Neural progenitor cell (in vitro differentiated cells): ENCODE measurements at regions not wholly inside any gene's neighbourhood (a gene's known extent, or its start where the extent isn't known, plus 50 kb on each side); places are given as distances from the start of the nearest gene placed in this dataset.
A peak's percentile ranks its signal among the peaks of the same experiment; 100 is the strongest.

Experiments
- DNase-seq: peaks from one replicate; pipeline ENCODE4 v3.0.0-alpha.2; 2016; ENCODE audit warnings: low spot score
- H2AFZ ChIP-seq: fragments of 200-600 bp; sonication (generic); replicated peaks from 2 replicates; pipeline ENCODE4 v1.6.1; 2016; ENCODE audit warnings: antibody characterized with exemption
- H3F3A ChIP-seq: fragments of 200-600 bp; sonication (generic); 2 replicates; pipeline ENCODE4 v1.6.1; 2016; ENCODE audit warnings: antibody characterized with exemption, low read depth
- H3K27ac ChIP-seq: fragments of 200-600 bp; sonication (generic); 2 replicates; pipeline ENCODE4 v1.5.1; 2016; ENCODE audit warnings: mild to moderate bottlenecking
- H3K27me3 ChIP-seq: fragments of 200-600 bp; sonication (generic); 2 replicates; pipeline ENCODE4 v1.6.1; 2016; ENCODE audit warnings: mild to moderate bottlenecking, moderate library complexity
- H3K36me3 ChIP-seq: fragments of 200-600 bp; sonication (generic); 2 replicates; pipeline ENCODE4 v1.5.1; 2016
- H3K4me1 ChIP-seq: fragments of 200-600 bp; sonication (generic); 2 replicates; pipeline ENCODE4 v1.6.1; 2016; ENCODE audit warnings: mixed run types
- H3K4me2 ChIP-seq: fragments of 200-600 bp; sonication (generic); 2 replicates; pipeline ENCODE4 v1.6.1; 2016
- H3K4me3 ChIP-seq: fragments of 200-600 bp; sonication (generic); 2 replicates; pipeline ENCODE4 v1.5.1; 2016
- H3K79me2 ChIP-seq: fragments of 200-600 bp; sonication (generic); 2 replicates; pipeline ENCODE4 v1.6.1; 2016; ENCODE audit warnings: low read depth
- H3K9ac ChIP-seq: fragments of 200-600 bp; sonication (generic); 2 replicates; pipeline ENCODE4 v1.6.1; 2016
- H3K9me3 ChIP-seq: fragments of 200-600 bp; sonication (generic); 2 replicates; pipeline ENCODE4 v1.5.1; 2016; ENCODE audit warnings: low read depth
- H4K20me1 ChIP-seq: fragments of 200-600 bp; sonication (generic); 2 replicates; pipeline ENCODE4 v1.6.1; 2016; ENCODE audit warnings: low read depth
- H3K27ac Mint-ChIP-seq: 3 replicates; pipeline ENCODE4 v1.8.0; 2021; ENCODE audit warnings: mixed read lengths
- H3K27me3 Mint-ChIP-seq: 2 replicates; pipeline ENCODE4 v1.8.0; 2022; ENCODE audit warnings: low read depth, mild to moderate bottlenecking, inconsistent platforms, moderate library complexity, mixed read lengths; ENCODE audit not compliant: insufficient read depth
- H3K36me3 Mint-ChIP-seq: 3 replicates; pipeline ENCODE4 v1.8.0; 2021; ENCODE audit warnings: mixed read lengths
- H3K4me1 Mint-ChIP-seq: 3 replicates; pipeline ENCODE4 v1.8.0; 2021; ENCODE audit warnings: mixed read lengths
- H3K4me3 Mint-ChIP-seq: 3 replicates; pipeline ENCODE4 v1.8.0; 2021; ENCODE audit warnings: mild to moderate bottlenecking, moderate library complexity, mixed read lengths
- H3K9me3 Mint-ChIP-seq: 3 replicates; pipeline ENCODE4 v1.8.0; 2020; ENCODE audit warnings: mixed read lengths
- CTCF ChIP-seq: fragments of 200-600 bp; sonication (generic); IDR thresholded peaks from 2 replicates; pipeline ENCODE4 v1.5.1; 2017; ENCODE audit warnings: antibody characterized with exemption, mild to moderate bottlenecking
- EZH2 ChIP-seq: fragments of 200-600 bp; sonication (generic); IDR thresholded peaks from 2 replicates; pipeline ENCODE4 v1.6.1; 2017; ENCODE audit warnings: antibody characterized with exemption, mild to moderate bottlenecking, moderate library complexity
- EZH2phosphoT487 ChIP-seq: fragments of 200-600 bp; sonication (generic); IDR thresholded peaks from 2 replicates; pipeline ENCODE4 v1.6.1; 2017; ENCODE audit warnings: antibody characterized with exemption

GRCh38 chr3:22713936-22714335, 489.2 kb upstream of the UBE2E2 start:
- DNase-seq = no peak
- Mint-ChIP-seq H3K27ac (no peak overlapping the region), H3K4me3 (no peak overlapping the region), H3K9me3 (peaks cover 29% of the 10 kb centered on the region), H3K4me1 (no peaks in the 10 kb centered on the region), H3K27me3 (peaks cover 6% of the 10 kb centered on the region), H3K36me3 (no peaks in the 10 kb centered on the region)
- no peak overlapping the region for H2AFZ ChIP-seq
- no peak for TF ChIP-seq EZH2phosphoT487
- TF ChIP-seq EZH2 = no peak
- no peak for TF ChIP-seq CTCF
- H3K36me3 ChIP-seq = no peaks in the 10 kb centered on the region
- H4K20me1 ChIP-seq = no peaks in the 10 kb centered on the region
- H3K27me3 ChIP-seq = no peaks in the 10 kb centered on the region
- H3K4me2 ChIP-seq = no peak overlapping the region
- no peak overlapping the region for H3K27ac ChIP-seq
- no peaks in the 10 kb centered on the region for H3F3A ChIP-seq
- H3K9me3 ChIP-seq = no peaks in the 10 kb centered on the region
- H3K4me3 ChIP-seq = no peak overlapping the region
- H3K9ac ChIP-seq = no peak overlapping the region
- peaks cover 6% of the 10 kb centered on the region for H3K4me1 ChIP-seq
- H3K79me2 ChIP-seq = no peaks in the 10 kb centered on the region

GRCh38 chr3:22714749-22715148, 488.4 kb upstream of the UBE2E2 start:
- H3K27ac Mint-ChIP-seq = no peak overlapping the region

GRCh38 chr3:22720596-22720995, 482.5 kb upstream of the UBE2E2 start:
- H3K27ac Mint-ChIP-seq = no peak overlapping the region

More at GRCh38 chr3:22714749-22715148, 488.4 kb upstream of the UBE2E2 start:
- H4K20me1 ChIP-seq = no peaks in the 10 kb centered on the region
- no peak overlapping the region for H3K27ac ChIP-seq
- Mint-ChIP-seq H3K9me3 (peaks cover 29% of the 10 kb centered on the region), H3K4me1 (no peaks in the 10 kb centered on the region), H3K36me3 (no peaks in the 10 kb centered on the region), H3K4me3 (no peak overlapping the region), H3K27me3 (peaks cover 7% of the 10 kb centered on the region)
- peaks cover 6% of the 10 kb centered on the region for H3K4me1 ChIP-seq
- H3K9ac ChIP-seq = no peak overlapping the region
- H3K4me2 ChIP-seq = no peak overlapping the region
- H3K27me3 ChIP-seq = no peaks in the 10 kb centered on the region
- no peaks in the 10 kb centered on the region for H3K36me3 ChIP-seq
- H3K4me3 ChIP-seq = no peak overlapping the region
- no peaks in the 10 kb centered on the region for H3K9me3 ChIP-seq
- H3F3A ChIP-seq = no peaks in the 10 kb centered on the region
- DNase-seq = peak; percentile 27
- no peaks in the 10 kb centered on the region for H3K79me2 ChIP-seq
- TF ChIP-seq EZH2 (no peak), EZH2phosphoT487 (no peak), CTCF (no peak)
- no peak overlapping the region for H2AFZ ChIP-seq

More at GRCh38 chr3:22720596-22720995, 482.5 kb upstream of the UBE2E2 start:
- H3K4me1 Mint-ChIP-seq = no peaks in the 10 kb centered on the region
- no peak overlapping the region for H3K4me2 ChIP-seq
- no peaks in the 10 kb centered on the region for H3K9me3 ChIP-seq
- H3K27me3 Mint-ChIP-seq = peaks cover 4% of the 10 kb centered on the region
- no peak overlapping the region for H3K9ac ChIP-seq
- H3K27ac ChIP-seq = no peak overlapping the region
- H2AFZ ChIP-seq = no peak overlapping the region
- no peak overlapping the region for H3K4me3 ChIP-seq
- H3K79me2 ChIP-seq = no peaks in the 10 kb centered on the region
- no peaks in the 10 kb centered on the region for H3K4me1 ChIP-seq
- no peak for TF ChIP-seq CTCF
- no peak for TF ChIP-seq EZH2phosphoT487
- no peaks in the 10 kb centered on the region for H3F3A ChIP-seq
- H3K27me3 ChIP-seq = no peaks in the 10 kb centered on the region
- no peak for DNase-seq
- H3K36me3 Mint-ChIP-seq = no peaks in the 10 kb centered on the region
- H3K4me3 Mint-ChIP-seq = no peak overlapping the region
- H3K9me3 Mint-ChIP-seq = peaks cover 12% of the 10 kb centered on the region
- H3K36me3 ChIP-seq = no peaks in the 10 kb centered on the region
- no peaks in the 10 kb centered on the region for H4K20me1 ChIP-seq
